ENCODE measurements at regions not wholly inside any gene's neighbourhood (a gene's known extent, or its start where the extent isn't known, plus 50 kb on each side); places are given as distances from the start of the nearest gene placed in this dataset.
A peak's percentile ranks its signal among the peaks of the same experiment; 100 is the strongest.

DNA sequence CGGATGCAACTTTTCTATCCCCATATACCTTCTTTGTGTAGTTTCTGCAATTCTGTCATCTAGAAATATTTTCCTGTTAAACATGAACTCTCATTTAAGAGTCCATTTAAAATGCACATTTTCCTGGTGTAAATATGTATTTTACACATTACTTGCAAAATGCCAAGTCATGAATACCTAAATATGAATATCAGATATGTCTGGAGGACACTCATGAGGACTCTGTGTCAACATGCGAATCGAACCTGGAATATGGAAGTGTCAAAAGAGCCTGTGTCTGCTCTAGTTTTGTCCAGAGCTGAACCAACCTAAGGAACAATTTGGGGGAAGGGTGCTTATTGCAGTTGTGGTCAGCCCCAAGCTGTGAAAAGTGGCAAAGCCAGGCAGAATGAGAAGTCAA is 163.7 kb upstream of the CELF2 start:
- no peaks in the 10 kb centered on the region for H3K9me3 ChIP-seq (replicated peaks in 1 of 2; ENCODE audit: control insufficient read depth in 2 of 2, insufficient read depth in 1 of 2, low read depth in 1 of 2, low read length in 2 of 2)
- no peak overlapping the region for H3K4ac ChIP-seq (ENCODE audit: low read length)
- H4K8ac ChIP-seq (ENCODE audit: low read depth, low read length), result no peak overlapping the region
- no peak overlapping the region for H2AFZ ChIP-seq (ENCODE audit: low read length)
- H2BK12ac ChIP-seq (ENCODE audit: low read length), result no peak overlapping the region
- H3K23ac ChIP-seq (ENCODE audit: low read depth, low read length, poor library complexity), result no peak overlapping the region
- no peak overlapping the region for H2BK5ac ChIP-seq (ENCODE audit: low read length)
- no peak overlapping the region for H2AK5ac ChIP-seq (ENCODE audit: low read depth, low read length)
- no peaks in the 10 kb centered on the region for H3K36me3 ChIP-seq (replicated peaks in 1 of 2; ENCODE audit: control insufficient read depth in 2 of 2, insufficient read depth in 2 of 2, low read length in 2 of 2)
- no peak for DNase-seq (ENCODE audit: low spot score)
- no peaks in the 10 kb centered on the region for H3K27me3 ChIP-seq (ENCODE audit: control insufficient read depth in 3 of 3, insufficient read depth in 3 of 3, low read depth in 1 of 3, low read length in 3 of 3)
- no peak overlapping the region for H2BK120ac ChIP-seq (ENCODE audit: low read depth, low read length)
- H3K18ac ChIP-seq (ENCODE audit: low read length), result no peak overlapping the region
- no peaks in the 10 kb centered on the region for H3K79me1 ChIP-seq (ENCODE audit: low read depth, low read length)
- H4K91ac ChIP-seq (ENCODE audit: low read depth, low read length, poor library complexity), result no peak overlapping the region
- no peak overlapping the region for H3K27ac ChIP-seq (replicated peaks; ENCODE audit: low read length)
- H3K4me3 ChIP-seq (ENCODE audit: low read length in 2 of 2), result no peak overlapping the region
- H3K9ac ChIP-seq (ENCODE audit: low read depth, low read length, poor library complexity), result no peak overlapping the region
- no peaks in the 10 kb centered on the region for H3K4me1 ChIP-seq (ENCODE audit: control insufficient read depth in 2 of 2, insufficient read depth in 1 of 2, low read depth in 1 of 2, low read length in 2 of 2)
- H3K14ac ChIP-seq (ENCODE audit: low read length), result no peak overlapping the region
- H2BK15ac ChIP-seq (ENCODE audit: low read length), result no peak overlapping the region
- H3K4me2 ChIP-seq (ENCODE audit: insufficient read depth, low read length, poor library complexity, severe bottlenecking), result no peak overlapping the region
- no CpG with 5 or more reads among the region's 3 CpGs for WGBS, 2 donors (ENCODE audit: extremely low coverage in 2 of 2, insufficient read length in 2 of 2, insufficient replicate concordance in 1 of 2)

DNA sequence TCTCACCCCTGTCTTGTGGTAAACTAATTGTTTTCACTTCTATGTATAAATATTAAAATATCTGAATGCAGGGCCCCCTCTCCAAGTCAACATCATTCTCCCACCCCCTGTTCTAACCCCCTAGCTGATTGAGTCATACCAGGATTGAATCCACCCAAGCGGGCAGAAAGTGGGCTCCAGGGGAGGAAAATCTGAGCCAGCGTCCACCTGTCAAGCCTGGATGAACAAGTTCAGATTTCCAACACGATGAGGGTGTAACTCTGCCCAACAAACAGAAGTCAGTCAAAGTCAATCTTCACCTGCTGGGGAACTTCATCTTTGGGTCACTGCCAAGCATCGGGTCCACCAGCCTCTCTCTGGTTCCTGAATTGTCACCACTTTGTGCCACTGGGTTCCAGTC is 162.9 kb upstream of the CELF2 start:
- no peaks in the 10 kb centered on the region for H3K79me1 ChIP-seq (ENCODE audit: low read depth, low read length)
- H3K18ac ChIP-seq (ENCODE audit: low read length), result no peak overlapping the region
- no peak overlapping the region for H2BK5ac ChIP-seq (ENCODE audit: low read length)
- H3K4me3 ChIP-seq (ENCODE audit: low read length in 2 of 2), result no peak overlapping the region
- H3K23ac ChIP-seq (ENCODE audit: low read depth, low read length, poor library complexity), result no peak overlapping the region
- no peak overlapping the region for H2AK5ac ChIP-seq (ENCODE audit: low read depth, low read length)
- no peak overlapping the region for H4K8ac ChIP-seq (ENCODE audit: low read depth, low read length)
- no peak overlapping the region for H3K4me2 ChIP-seq (ENCODE audit: insufficient read depth, low read length, poor library complexity, severe bottlenecking)
- H4K91ac ChIP-seq (ENCODE audit: low read depth, low read length, poor library complexity), result no peak overlapping the region
- no peaks in the 10 kb centered on the region for H3K36me3 ChIP-seq (replicated peaks in 1 of 2; ENCODE audit: control insufficient read depth in 2 of 2, insufficient read depth in 2 of 2, low read length in 2 of 2)
- H3K9me3 ChIP-seq (replicated peaks in 1 of 2; ENCODE audit: control insufficient read depth in 2 of 2, insufficient read depth in 1 of 2, low read depth in 1 of 2, low read length in 2 of 2), result no peaks in the 10 kb centered on the region
- H2BK12ac ChIP-seq (ENCODE audit: low read length), result no peak overlapping the region
- H2AFZ ChIP-seq (ENCODE audit: low read length), result no peak overlapping the region
- H3K4ac ChIP-seq (ENCODE audit: low read length), result no peak overlapping the region
- H2BK15ac ChIP-seq (ENCODE audit: low read length), result no peak overlapping the region
- no peak overlapping the region for H3K27ac ChIP-seq (replicated peaks; ENCODE audit: low read length)
- no peak overlapping the region for H3K14ac ChIP-seq (ENCODE audit: low read length)
- DNase-seq (ENCODE audit: low spot score), result no peak
- no CpG with 5 or more reads among the region's 4 CpGs for WGBS, 2 donors (ENCODE audit: extremely low coverage in 2 of 2, insufficient read length in 2 of 2, insufficient replicate concordance in 1 of 2)
- no peak overlapping the region for H3K9ac ChIP-seq (ENCODE audit: low read depth, low read length, poor library complexity)
- no peak overlapping the region for H2BK120ac ChIP-seq (ENCODE audit: low read depth, low read length)
- no peaks in the 10 kb centered on the region for H3K27me3 ChIP-seq (ENCODE audit: control insufficient read depth in 3 of 3, insufficient read depth in 3 of 3, low read depth in 1 of 3, low read length in 3 of 3)
- H3K4me1 ChIP-seq (ENCODE audit: control insufficient read depth in 2 of 2, insufficient read depth in 1 of 2, low read depth in 1 of 2, low read length in 2 of 2), result no peaks in the 10 kb centered on the region

DNA sequence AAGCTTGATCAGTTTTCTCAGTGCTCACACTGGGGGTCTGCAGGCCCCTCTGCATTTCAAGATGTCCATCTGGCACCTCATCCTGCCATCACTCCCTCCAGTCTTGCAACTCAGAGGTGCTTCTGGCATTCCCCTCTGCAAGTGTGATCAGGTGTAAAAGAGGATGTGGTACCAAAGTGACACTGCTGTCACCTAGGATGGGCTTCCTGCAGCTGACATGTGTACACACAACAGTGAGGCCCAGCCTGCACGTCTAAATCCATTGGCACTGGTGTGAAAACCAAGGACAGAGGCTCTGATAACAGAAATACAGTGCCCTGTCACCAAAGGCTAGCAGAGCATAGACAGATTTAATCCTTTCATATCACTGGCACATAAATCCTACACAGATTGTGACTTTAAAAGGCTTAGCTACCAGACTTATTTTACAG is 162.5 kb upstream of the CELF2 start:
- WGBS, 2 donors (ENCODE audit: extremely low coverage in 2 of 2, insufficient read length in 2 of 2, insufficient replicate concordance in 1 of 2), result no CpG with 5 or more reads among the region's 1 CpG
- H3K18ac ChIP-seq (ENCODE audit: low read length), result no peak overlapping the region
- H3K36me3 ChIP-seq (replicated peaks in 1 of 2; ENCODE audit: control insufficient read depth in 2 of 2, insufficient read depth in 2 of 2, low read length in 2 of 2), result no peaks in the 10 kb centered on the region
- no peaks in the 10 kb centered on the region for H3K9me3 ChIP-seq (replicated peaks in 1 of 2; ENCODE audit: control insufficient read depth in 2 of 2, insufficient read depth in 1 of 2, low read depth in 1 of 2, low read length in 2 of 2)
- H3K4me2 ChIP-seq (ENCODE audit: insufficient read depth, low read length, poor library complexity, severe bottlenecking), result no peak overlapping the region
- no peak overlapping the region for H3K14ac ChIP-seq (ENCODE audit: low read length)
- DNase-seq (ENCODE audit: low spot score), result no peak
- no peaks in the 10 kb centered on the region for H3K79me1 ChIP-seq (ENCODE audit: low read depth, low read length)
- no peaks in the 10 kb centered on the region for H3K27me3 ChIP-seq (ENCODE audit: control insufficient read depth in 3 of 3, insufficient read depth in 3 of 3, low read depth in 1 of 3, low read length in 3 of 3)
- no peak overlapping the region for H3K4ac ChIP-seq (ENCODE audit: low read length)
- H2BK15ac ChIP-seq (ENCODE audit: low read length), result no peak overlapping the region
- H3K4me3 ChIP-seq (ENCODE audit: low read length in 2 of 2), result no peak overlapping the region
- H2BK5ac ChIP-seq (ENCODE audit: low read length), result no peak overlapping the region
- no peak overlapping the region for H4K8ac ChIP-seq (ENCODE audit: low read depth, low read length)
- no peak overlapping the region for H3K27ac ChIP-seq (replicated peaks; ENCODE audit: low read length)
- H2AFZ ChIP-seq (ENCODE audit: low read length), result no peak overlapping the region
- no peak overlapping the region for H2BK12ac ChIP-seq (ENCODE audit: low read length)
- H3K9ac ChIP-seq (ENCODE audit: low read depth, low read length, poor library complexity), result no peak overlapping the region
- H4K91ac ChIP-seq (ENCODE audit: low read depth, low read length, poor library complexity), result no peak overlapping the region
- H2AK5ac ChIP-seq (ENCODE audit: low read depth, low read length), result no peak overlapping the region
- H2BK120ac ChIP-seq (ENCODE audit: low read depth, low read length), result no peak overlapping the region
- no peaks in the 10 kb centered on the region for H3K4me1 ChIP-seq (ENCODE audit: control insufficient read depth in 2 of 2, insufficient read depth in 1 of 2, low read depth in 1 of 2, low read length in 2 of 2)
- H3K23ac ChIP-seq (ENCODE audit: low read depth, low read length, poor library complexity), result no peak overlapping the region

DNA sequence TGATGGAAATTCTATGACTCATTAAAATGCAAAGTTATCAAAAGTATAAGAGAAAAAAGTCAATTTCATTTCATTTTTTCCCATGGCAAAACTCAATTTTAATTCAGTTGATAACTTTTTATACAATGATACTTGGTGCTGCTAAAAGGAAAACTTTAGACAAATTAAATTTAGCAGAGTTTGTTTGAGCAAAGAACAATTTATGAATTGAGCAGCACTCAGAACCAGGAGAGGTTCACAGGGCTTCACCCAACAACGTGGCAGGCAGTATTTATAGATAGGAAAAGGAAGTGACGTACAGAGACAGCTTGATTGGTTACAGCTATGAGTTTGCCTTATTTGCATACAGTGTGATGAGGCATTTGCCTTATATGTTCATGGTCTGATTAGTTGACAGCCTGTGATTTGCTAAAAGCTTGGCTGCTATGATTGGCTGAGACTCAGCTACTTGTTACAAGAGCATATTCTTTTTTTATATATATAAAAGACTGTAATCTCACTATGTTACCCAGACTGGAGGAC is 157.2 kb upstream of the CELF2 start:
- no peaks in the 10 kb centered on the region for H3K4me1 ChIP-seq (ENCODE audit: control insufficient read depth in 2 of 2, insufficient read depth in 1 of 2, low read depth in 1 of 2, low read length in 2 of 2)
- no peak overlapping the region for H3K4me3 ChIP-seq (ENCODE audit: low read length in 2 of 2)
- no peak overlapping the region for H3K4ac ChIP-seq (ENCODE audit: low read length)
- WGBS, 2 donors (ENCODE audit: extremely low coverage in 2 of 2, insufficient read length in 2 of 2, insufficient replicate concordance in 1 of 2), result no CpG with 5 or more reads among the region's 2 CpGs
- H2BK12ac ChIP-seq (ENCODE audit: low read length), result no peak overlapping the region
- no peaks in the 10 kb centered on the region for H3K36me3 ChIP-seq (replicated peaks in 1 of 2; ENCODE audit: control insufficient read depth in 2 of 2, insufficient read depth in 2 of 2, low read length in 2 of 2)
- no peak overlapping the region for H3K23ac ChIP-seq (ENCODE audit: low read depth, low read length, poor library complexity)
- H3K18ac ChIP-seq (ENCODE audit: low read length), result no peak overlapping the region
- H2BK5ac ChIP-seq (ENCODE audit: low read length), result no peak overlapping the region
- H3K4me2 ChIP-seq (ENCODE audit: insufficient read depth, low read length, poor library complexity, severe bottlenecking), result no peak overlapping the region
- H3K14ac ChIP-seq (ENCODE audit: low read length), result no peak overlapping the region
- H4K91ac ChIP-seq (ENCODE audit: low read depth, low read length, poor library complexity), result no peak overlapping the region
- peak overlapping the region; percentile 17 for H2BK15ac ChIP-seq (ENCODE audit: low read length)
- no peak overlapping the region for H2AK5ac ChIP-seq (ENCODE audit: low read depth, low read length)
- H3K27me3 ChIP-seq (ENCODE audit: control insufficient read depth in 3 of 3, insufficient read depth in 3 of 3, low read depth in 1 of 3, low read length in 3 of 3), result no peaks in the 10 kb centered on the region
- H3K79me1 ChIP-seq (ENCODE audit: low read depth, low read length), result no peaks in the 10 kb centered on the region
- no peak overlapping the region for H2AFZ ChIP-seq (ENCODE audit: low read length)
- no peak overlapping the region for H4K8ac ChIP-seq (ENCODE audit: low read depth, low read length)
- peaks cover 0 to 2% of the 10 kb centered on the region in 2 donors for H3K9me3 ChIP-seq (replicated peaks in 1 of 2; ENCODE audit: control insufficient read depth in 2 of 2, insufficient read depth in 1 of 2, low read depth in 1 of 2, low read length in 2 of 2)
- no peak for DNase-seq (ENCODE audit: low spot score)
- no peak overlapping the region for H3K27ac ChIP-seq (replicated peaks; ENCODE audit: low read length)
- no peak overlapping the region for H2BK120ac ChIP-seq (ENCODE audit: low read depth, low read length)
- H3K9ac ChIP-seq (ENCODE audit: low read depth, low read length, poor library complexity), result no peak overlapping the region

All from neuronal stem cell (in vitro differentiated cells).